Cardiac muscle cell (in vitro differentiated cells and primary cell): ENCODE measurements at regions not wholly inside any gene's neighbourhood (a gene's known extent, or its start where the extent isn't known, plus 50 kb on each side); places are given as distances from the start of the nearest gene placed in this dataset.
A peak's percentile ranks its signal among the peaks of the same experiment; 100 is the strongest.

Source experiments
- DNase-seq, 2 donors: peaks; one replicate each; pipeline versions ENCODE4 v3.0.0 to v3.0.0-alpha.2; 2010 to 2017; ENCODE audit warnings: low read depth in 1 of 2, low spot score in 1 of 2
- H3K27ac ChIP-seq: fragments of 200-600 bp; sonication (generic); 2 replicates; pipeline ENCODE4 v1.5.1; 2016
- H3K27me3 ChIP-seq: fragments of 200-600 bp; sonication (generic); 2 replicates; pipeline ENCODE4 v1.6.0; 2016; ENCODE audit warnings: control low read depth
- H3K36me3 ChIP-seq: fragments of 200-600 bp; sonication (generic); 2 replicates; pipeline ENCODE4 v1.5.1; 2016; ENCODE audit warnings: control low read depth
- H3K4me1 ChIP-seq: fragments of 200-600 bp; sonication (generic); 2 replicates; pipeline ENCODE4 v1.8.1; 2017; ENCODE audit warnings: low read depth, mild to moderate bottlenecking, mixed run types
- H3K4me3 ChIP-seq: fragments of 200-600 bp; sonication (generic); 2 replicates; pipeline ENCODE4 v1.5.1; 2016; ENCODE audit warnings: mild to moderate bottlenecking
- H3K9me3 ChIP-seq: fragments of 200-600 bp; sonication (generic); 2 replicates; pipeline ENCODE4 v1.5.1; 2017; ENCODE audit warnings: low read depth, mild to moderate bottlenecking, control low read depth
- TF ChIP-seq, protein P1 (sequence below): IDR thresholded peaks from 2 replicates; pipeline ENCODE4 v1.5.1; 2012; ENCODE audit warnings: low read depth, mild to moderate bottlenecking, low read length

DNA sequence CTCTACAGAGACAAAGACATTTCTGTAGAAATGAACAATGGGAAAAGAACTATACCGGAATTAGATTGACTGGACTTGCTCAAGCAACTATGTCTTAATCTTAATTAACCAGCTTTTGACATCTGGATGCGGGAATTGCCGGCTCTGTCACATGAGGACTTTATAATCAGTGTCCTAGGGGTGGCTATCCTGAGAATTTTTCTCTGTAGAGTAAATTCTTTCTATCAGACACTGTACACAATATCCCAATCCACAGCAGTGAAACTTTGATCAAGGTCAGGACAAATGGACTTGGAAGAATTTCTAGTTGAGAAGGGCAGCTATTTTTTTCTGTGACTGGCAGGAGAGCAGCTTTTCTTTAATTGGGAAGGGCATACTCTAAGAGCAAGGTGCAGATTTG is 322.1 kb downstream of the HRH4 start:
- Histone ChIP-seq H3K9me3 (no peaks in the 10 kb centered on the region), H3K36me3 (no peaks in the 10 kb centered on the region), H3K27ac (no peak overlapping the region), H3K4me3 (no peak overlapping the region), H3K27me3 (no peaks in the 10 kb centered on the region), H3K4me1 (peaks cover 4% of the 10 kb centered on the region)
- TF ChIP-seq, protein P1, sequence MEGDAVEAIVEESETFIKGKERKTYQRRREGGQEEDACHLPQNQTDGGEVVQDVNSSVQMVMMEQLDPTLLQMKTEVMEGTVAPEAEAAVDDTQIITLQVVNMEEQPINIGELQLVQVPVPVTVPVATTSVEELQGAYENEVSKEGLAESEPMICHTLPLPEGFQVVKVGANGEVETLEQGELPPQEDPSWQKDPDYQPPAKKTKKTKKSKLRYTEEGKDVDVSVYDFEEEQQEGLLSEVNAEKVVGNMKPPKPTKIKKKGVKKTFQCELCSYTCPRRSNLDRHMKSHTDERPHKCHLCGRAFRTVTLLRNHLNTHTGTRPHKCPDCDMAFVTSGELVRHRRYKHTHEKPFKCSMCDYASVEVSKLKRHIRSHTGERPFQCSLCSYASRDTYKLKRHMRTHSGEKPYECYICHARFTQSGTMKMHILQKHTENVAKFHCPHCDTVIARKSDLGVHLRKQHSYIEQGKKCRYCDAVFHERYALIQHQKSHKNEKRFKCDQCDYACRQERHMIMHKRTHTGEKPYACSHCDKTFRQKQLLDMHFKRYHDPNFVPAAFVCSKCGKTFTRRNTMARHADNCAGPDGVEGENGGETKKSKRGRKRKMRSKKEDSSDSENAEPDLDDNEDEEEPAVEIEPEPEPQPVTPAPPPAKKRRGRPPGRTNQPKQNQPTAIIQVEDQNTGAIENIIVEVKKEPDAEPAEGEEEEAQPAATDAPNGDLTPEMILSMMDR: no peak
- no peak for DNase-seq

DNA sequence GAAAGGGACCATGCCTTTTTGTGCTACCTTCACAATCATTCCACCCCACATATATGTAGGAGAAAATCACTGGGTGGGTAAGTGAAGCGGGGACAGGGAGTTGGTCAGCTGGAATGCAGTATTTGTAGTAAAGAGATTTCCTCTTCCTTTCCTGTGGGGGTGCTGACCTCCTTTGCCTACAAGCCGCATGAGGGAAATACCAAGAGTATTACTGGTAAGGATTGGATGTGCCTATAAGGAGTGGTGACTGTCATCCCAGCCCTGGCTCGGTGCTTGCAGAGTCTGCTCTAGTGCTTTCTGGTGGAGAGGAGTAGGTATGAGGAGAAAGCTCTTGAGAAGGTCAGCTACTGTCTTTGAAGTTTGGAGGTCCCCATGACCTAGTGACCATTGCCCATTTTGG is 324.6 kb downstream of the HRH4 start:
- DNase-seq: no peak
- Histone ChIP-seq H3K4me1 (peaks cover 4% of the 10 kb centered on the region), H3K36me3 (no peaks in the 10 kb centered on the region), H3K27ac (no peak overlapping the region), H3K9me3 (no peaks in the 10 kb centered on the region), H3K27me3 (no peaks in the 10 kb centered on the region), H3K4me3 (no peak overlapping the region)
- TF ChIP-seq, protein P1: no peak

DNA sequence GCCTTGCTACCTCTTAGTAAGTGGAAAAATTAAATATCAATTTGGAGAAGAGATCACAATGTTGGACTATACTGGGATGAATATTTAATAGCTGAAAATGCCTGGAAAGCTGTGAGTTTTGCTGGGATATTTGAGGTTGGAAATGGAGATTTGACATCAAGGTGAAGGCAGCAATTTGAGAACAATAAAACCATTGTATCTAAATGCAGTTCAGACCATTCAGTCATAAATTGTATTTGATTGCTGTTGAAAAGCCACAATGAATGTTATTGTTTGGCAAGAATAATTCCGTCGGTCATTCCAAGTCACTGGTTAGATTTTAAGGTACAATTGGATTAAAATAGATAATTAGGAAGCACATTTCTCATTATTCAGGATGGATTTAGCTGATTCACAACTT is 325.6 kb downstream of the HRH4 start:
- no peak for DNase-seq
- Histone ChIP-seq H3K27ac (no peak overlapping the region), H3K36me3 (no peaks in the 10 kb centered on the region), H3K4me3 (no peak overlapping the region), H3K9me3 (no peaks in the 10 kb centered on the region), H3K27me3 (no peaks in the 10 kb centered on the region), H3K4me1 (peaks cover 4% of the 10 kb centered on the region)
- TF ChIP-seq, protein P1: no peak

DNA sequence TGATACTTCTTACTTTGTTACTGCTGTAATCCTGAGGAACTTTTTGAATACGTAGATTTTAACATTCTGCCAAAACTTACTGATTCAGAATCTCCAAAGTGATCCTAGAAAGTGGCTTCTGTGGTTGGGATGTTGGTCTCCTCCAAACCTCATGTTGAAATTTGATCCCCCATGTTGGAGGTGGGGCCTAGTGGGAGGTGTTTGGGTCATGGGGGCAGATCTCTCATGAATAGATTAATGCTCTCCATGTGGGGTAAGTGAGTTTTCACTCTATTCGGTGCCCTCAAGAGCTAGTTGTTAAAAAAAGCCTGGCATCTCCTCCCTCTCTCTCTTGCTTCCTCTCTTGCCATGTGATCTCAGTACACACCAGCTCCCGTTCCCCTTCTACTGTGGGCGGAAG is 329.9 kb downstream of the HRH4 start:
- TF ChIP-seq, protein P1: no peak
- Histone ChIP-seq H3K27ac (no peak overlapping the region), H3K27me3 (no peaks in the 10 kb centered on the region), H3K4me1 (peaks cover 17% of the 10 kb centered on the region), H3K36me3 (no peaks in the 10 kb centered on the region), H3K9me3 (no peaks in the 10 kb centered on the region), H3K4me3 (no peak overlapping the region)
- DNase-seq: no peak

DNA sequence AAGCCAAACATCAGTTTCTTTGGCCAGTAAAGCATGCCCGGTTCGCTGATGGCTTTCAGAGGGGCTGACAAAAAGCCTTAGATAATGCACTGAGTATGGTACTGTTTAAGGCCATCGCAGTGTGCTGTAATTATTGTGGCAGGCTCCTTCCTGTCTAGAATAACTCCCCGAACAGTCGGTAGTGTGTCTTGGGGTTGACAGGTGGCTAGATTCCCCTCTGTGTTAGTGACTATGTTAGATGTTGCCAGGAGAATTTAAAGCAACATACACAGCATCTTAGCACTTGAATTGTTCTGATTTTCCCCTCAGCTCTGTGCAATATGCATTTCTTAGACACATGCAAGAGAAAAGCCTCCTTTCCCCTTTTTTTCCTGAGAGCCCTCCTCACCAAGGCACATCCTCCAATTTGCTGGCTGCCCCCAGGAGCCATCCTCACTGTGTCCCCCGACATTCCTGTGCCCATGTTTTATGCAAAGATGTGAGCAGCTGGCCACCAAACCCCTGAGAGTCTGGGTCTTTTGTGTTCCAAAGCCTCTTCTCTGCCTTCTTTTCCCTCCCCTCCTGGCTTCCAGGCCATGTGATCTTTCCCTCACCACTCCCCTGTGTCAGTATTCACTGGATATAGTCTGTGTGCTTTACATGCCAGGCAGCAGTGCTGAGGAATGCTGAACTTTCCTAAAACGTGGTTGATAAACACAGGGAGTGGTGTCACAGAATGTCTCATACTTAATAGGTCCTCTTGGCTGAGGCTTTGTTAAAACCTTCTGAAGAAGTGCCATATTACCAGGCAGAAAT is 331.5 kb downstream of the HRH4 start:
- peak in 1 of 2 donors; percentile 74 for DNase-seq
- H3K4me1 ChIP-seq: peaks cover 17% of the 10 kb centered on the region
- no peak overlapping the region for H3K4me3 ChIP-seq
- TF ChIP-seq, protein P1: no peak
- H3K27ac ChIP-seq: peak overlapping the region; percentile 94
- H3K27me3 ChIP-seq: no peaks in the 10 kb centered on the region
- H3K36me3 ChIP-seq: no peaks in the 10 kb centered on the region
- no peaks in the 10 kb centered on the region for H3K9me3 ChIP-seq

DNA sequence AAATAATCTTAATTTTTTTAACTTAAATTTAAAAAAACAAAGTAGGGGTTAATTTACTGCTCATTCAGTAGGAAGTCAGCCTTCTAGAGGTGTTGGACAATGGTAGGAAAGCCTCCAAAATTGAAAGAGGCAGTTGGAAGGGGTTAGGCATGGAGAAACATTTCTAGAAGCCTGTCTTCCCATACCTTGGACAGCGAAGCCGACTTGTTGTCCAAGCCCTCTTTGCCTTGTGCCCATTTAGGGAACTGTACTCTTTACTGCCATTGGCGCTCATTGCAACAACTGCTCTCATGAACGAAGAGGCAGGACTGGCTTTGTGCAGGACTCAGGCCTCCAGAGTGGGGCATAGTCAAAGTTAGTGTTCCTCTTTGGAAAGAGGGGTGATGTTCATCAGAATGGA is 333.3 kb downstream of the HRH4 start:
- no peaks in the 10 kb centered on the region for H3K27me3 ChIP-seq
- TF ChIP-seq, protein P1: no peak
- no peaks in the 10 kb centered on the region for H3K36me3 ChIP-seq
- H3K4me3 ChIP-seq: no peak overlapping the region
- H3K27ac ChIP-seq: no peak overlapping the region
- no peak for DNase-seq
- H3K4me1 ChIP-seq: peaks cover 17% of the 10 kb centered on the region
- H3K9me3 ChIP-seq: no peaks in the 10 kb centered on the region
